Fibroblast of skin of left quadriceps (primary cell): ENCODE measurements at regions not wholly inside any gene's neighbourhood (a gene's known extent, or its start where the extent isn't known, plus 50 kb on each side); places are given as distances from the start of the nearest gene placed in this dataset.
"Not testable (repeated sequence)": the region's sequence is repeated elsewhere in the genome, so short reads cannot be mapped to it uniquely, and the experiment has no call there.

Experiments used
- DNase-seq, 2 experiments: peaks; one replicate each; pipeline ENCODE4 v3.0.0-alpha.2; 2013; ENCODE audit warnings: low read depth in 2 of 2

GRCh38 chr15:79606831-79607355 lies 174.8 kb downstream of the MINAR1 start:
- DNase-seq: no peak

- DNase-seq: no peak
Observed at GRCh38 chr15:79608066-79608864, 176.1 kb downstream of the MINAR1 start.

DNA sequence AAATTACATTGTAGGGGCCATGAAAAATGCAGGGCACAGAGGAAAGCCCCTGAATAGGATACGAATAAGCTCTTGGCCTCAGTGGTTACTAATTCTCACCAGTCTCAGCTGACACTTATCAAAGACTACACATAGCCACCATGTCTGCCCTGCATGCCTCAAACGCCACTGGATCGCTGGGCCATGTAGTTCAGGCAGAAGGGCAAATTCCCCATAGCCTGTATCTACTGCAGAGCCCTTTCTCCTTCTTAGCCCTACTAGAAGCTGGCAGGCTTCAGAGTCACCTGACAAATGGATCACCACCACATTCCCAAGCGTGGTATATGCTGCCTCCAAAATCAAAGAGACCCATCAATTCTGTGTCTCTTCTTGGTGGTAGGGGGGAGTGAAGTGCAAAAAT lies 177.4 kb downstream of the MINAR1 start:
- DNase-seq: no peak

- no peak for DNase-seq
Observed at GRCh38 chr15:79610021-79610420, 177.9 kb downstream of the MINAR1 start.

DNA sequence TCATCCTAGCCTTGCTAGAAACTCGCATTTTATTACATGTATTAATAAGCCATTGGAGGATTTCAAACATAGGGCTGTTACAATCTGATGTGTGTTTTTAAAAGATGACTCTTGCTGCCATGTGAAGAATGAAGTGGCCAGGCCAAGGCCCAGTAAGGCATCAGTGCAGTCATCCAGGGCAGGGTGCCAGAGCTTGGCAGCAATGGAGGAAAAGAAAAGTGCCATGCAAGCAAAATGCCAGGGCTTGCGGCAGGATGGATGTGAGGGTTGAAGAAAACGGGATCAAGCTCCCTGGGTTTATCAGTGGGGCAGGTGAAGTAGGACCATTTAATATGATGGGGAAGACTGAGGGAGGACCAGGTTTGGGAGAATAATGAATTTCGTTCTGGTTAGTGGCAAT lies 183.6 kb downstream of the MINAR1 start:
- no peak for DNase-seq

- no peak for DNase-seq
Observed at GRCh38 chr15:79617071-79617470, 184.9 kb downstream of the MINAR1 start.

DNA sequence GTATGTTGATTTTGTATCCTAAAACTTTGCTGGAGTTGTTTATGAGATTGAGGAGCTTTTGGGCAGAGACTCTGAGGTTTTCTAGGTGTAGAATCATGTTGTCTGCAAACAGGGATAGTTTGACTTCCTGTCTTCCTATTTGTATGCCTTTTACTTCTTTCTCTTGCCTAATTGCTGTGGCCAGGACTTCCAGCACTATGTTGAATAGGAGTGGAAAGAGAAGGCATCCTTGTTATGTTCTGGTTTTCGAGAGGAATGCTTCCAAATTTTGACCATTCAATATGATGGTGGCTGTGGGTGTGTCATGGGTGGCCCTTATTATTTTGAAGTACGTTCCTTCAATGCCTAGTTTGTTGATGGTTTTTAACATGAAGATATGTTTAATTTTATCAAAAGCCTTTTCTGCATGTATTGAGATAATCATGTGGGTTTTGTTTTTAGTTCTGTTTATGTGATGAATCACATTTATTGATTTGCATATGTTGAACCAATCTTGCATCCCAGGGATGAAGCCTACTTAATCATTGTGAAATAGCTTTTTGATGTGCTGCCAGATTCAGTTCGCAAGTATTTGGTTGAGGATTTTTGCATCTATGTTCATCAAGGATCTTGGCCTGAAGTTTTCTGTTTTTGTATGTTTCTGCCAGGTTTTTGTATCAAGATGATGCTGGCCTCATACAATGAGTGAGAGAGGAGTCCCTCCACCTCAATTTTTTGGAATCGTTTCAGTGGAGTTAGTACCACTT lies 188.1 kb downstream of the MINAR1 start:
- peak; percentile 71 to 72 for DNase-seq

DNA sequence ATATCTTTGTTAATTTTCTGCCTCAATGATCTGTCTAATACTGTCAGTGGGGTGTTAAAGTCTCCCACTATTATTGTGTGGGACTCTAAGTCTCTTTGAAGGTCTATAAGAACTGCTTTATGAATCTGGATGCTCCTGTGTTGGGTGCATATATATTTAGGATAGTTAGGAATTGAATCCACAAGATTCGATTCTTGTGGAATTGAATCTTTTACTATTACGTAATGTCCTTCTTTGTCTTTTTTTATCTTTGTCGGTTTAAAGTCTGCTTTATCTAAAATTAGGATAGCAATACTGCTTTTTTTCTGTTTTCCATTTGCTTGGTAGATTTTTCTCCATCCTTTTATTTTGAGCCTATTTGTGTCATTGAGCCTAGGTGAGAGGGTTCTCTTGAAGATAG lies 189.7 kb downstream of the MINAR1 start:
- not testable (repeated sequence) for DNase-seq

GRCh38 chr15:79623488-79623887 lies 191.4 kb downstream of the MINAR1 start:
- DNase-seq: no peak

DNA sequence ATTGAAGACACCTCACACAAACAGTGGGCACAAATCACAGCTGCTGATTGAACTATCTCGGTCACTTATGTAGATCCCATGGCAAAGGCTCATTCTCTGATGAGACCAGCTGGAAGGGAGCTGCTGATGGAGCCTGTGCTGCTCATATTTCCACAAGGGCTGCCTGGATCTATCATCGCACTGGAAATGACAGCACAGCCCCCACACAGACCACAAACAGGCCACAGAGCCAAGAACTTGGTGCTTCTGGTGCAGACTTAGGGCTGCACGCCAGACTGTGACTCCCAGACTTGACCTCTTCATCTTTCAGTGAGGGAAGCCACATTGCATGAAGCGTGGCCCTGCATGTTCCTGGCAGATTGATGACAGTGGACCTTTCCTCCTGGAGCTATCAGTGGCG lies 197.6 kb downstream of the MINAR1 start:
- no peak for DNase-seq

- no peak for DNase-seq
Observed at GRCh38 chr15:79632457-79632856, 200.3 kb downstream of the MINAR1 start.

GRCh38 chr15:79635149-79635771 lies 203.1 kb downstream of the MINAR1 start:
- DNase-seq: no peak

DNA sequence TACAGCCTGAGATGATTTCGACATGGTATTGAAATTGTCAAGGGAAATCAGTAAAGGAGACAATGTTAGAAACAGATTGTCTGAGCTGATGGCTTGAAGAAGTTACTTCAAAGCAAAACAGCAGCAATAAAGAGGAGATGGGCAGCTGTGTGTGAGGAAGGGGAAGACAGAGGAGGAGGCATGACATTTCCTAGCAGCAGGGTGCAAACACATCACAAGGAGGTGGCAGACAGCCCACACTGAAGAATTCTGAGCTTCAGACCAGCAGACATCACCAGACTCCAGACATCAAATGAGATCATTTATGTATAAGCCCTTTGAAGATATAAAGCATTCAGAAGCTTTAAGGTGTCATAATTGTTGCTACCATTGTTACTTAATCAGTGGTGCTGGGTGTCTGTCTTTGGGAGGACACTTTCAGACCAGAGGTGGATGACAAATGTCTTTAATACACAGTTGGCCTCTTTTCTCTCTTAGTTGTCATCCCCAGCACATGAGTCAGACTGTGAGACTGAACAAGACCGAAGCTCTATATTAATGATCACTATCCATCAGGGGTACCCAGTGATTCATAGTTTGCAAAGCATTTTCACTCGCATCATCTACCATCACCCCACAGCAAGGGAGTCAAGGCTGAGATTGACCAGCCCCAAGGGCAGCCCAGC lies 203.9 kb downstream of the MINAR1 start:
- DNase-seq: no peak

GRCh38 chr15:79640206-79640605 lies 208.1 kb downstream of the MINAR1 start:
- DNase-seq: peak; percentile 64 to 68

DNA sequence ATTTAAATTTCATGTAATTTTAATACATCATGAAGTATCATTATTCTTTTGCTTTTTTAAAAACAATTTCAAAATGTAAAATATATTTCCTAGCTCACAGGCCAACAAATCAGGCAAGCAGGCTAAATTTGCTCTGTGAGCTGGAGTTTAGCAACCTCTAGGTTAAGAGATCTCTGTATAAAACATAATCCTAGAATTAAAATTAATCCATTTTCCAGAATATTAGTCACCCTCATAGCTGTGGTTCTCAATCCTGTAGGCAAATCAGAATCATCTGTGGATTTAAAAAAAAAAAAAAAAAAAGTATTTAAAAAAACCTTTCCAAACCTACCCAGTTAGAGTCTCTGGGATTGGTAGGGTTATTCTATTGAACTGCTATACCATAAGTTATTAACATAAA lies 209.7 kb downstream of the MINAR1 start:
- no peak for DNase-seq

- no peak for DNase-seq
Observed at GRCh38 chr15:79643393-79643792, 211.3 kb downstream of the MINAR1 start.

DNA sequence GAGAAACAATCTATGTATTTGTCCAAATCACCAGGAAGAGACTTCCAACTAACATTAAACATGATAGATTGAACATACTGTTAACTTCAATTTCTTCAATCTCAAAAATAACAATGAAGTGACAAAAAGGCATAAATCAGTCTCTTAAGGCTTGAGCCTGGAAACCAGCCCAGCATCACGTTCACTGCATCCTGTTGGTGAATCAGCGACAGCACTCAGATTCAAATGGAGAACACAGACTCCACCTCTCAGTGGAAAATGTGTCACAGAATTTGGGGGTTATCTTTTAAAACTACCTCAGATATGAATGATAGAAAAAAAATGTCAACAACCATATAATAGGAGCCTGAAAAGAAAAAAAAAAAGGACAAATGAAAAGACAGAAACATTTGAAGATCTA lies 212.0 kb downstream of the MINAR1 start:
- peak; percentile 69 to 74 for DNase-seq

GRCh38 chr15:79652972-79653371 lies 220.8 kb downstream of the MINAR1 start:
- not testable (repeated sequence) for DNase-seq

- DNase-seq: no peak
Observed at GRCh38 chr15:79653533-79653932, 221.4 kb downstream of the MINAR1 start.

- no peak for DNase-seq
Observed at GRCh38 chr15:79656151-79657000, 224.2 kb downstream of the MINAR1 start.

DNA sequence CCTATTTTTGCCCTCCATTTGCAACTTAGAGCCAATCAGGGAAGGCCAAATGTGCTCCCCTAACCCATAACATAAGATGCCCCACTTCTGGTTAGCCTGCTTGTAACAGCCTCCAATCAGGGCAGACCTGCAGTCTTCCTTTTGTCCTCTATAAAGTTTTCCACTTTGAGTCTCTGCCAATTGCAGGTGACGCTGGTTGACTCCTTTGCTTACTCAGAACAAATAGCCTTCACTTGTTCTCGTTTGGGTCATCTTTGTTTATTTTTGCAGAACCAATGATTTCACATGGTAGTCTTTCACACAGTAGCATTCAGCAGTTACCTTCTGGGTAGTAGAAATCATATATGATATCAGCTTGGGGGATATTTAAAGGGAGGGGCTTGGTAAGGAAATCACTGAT lies 225.6 kb downstream of the MINAR1 start:
- DNase-seq: no peak
